HG02938 (cell line): ENCODE measurements at regions not wholly inside any gene's neighbourhood (a gene's known extent, or its start where the extent isn't known, plus 50 kb on each side); places are given as distances from the start of the nearest gene placed in this dataset.
A peak's percentile ranks its signal among the peaks of the same experiment; 100 is the strongest.

Source experiments
- ATAC-seq: cut with Tn5 transposase; IDR thresholded peaks from one replicate; pipeline ENCODE4 v1.9.1; 2021; ENCODE audit warnings: mild to moderate bottlenecking, moderate library complexity; ENCODE audit not compliant: unreplicated experiment

DNA sequence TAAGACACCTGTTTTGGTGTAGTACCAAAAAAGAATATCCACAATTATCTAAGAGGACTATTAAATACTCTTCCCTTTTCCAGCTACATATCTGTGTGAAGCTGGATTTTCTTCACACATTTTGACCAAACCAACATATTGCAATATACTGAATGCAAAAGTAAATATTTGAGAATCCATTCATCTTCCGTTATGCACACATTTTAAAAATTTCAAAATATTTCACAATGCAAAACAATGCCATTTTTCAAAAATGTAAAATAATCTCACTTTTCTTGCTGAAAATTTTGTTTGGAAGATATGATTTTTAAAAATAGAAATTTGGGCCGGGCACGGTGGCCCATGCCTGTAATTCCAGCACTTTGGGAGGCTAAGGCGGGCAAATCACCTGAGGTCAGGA lies 133.9 kb upstream of the FUT8 start:
- no peak for ATAC-seq

DNA sequence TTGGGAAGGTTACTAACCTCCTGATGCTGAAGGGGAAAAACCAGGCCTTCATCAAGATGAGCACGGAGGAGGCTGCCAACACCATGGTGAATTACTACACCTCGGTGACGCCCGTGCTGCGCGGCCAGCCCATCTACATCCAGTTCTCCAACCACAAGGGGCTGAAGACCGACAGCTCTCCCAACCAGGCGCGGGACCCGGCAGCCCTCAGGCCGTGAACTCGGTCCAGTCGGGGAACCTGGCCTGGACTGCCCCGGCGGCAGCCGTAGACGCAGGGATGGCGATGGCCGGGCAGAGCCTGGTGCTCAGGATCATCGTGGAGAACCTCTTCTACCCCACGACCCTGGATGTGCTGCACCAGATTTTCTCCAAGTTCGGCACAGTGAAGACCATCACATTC lies 133.0 kb upstream of the FUT8 start:
- no peak for ATAC-seq

DNA sequence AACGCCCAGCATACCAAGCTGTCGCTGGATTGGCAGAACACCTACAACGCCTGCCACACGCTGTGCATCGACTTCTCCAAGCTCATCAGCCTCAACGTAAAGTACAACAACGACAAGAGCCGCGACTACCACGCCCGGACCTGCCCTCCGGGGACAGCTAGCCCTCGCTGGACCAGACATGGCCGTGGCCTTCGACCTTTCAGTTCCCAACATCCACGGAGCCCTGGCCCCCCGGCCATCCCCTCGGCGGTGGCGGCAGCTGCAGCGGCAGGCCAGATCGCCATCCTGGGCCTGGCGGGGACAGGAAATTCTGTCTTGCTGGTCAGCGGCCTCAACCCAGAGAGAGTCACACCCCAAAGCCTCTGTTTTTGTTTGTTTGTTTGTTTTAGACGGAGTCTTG lies 132.6 kb upstream of the FUT8 start:
- ATAC-seq, result no peak

DNA sequence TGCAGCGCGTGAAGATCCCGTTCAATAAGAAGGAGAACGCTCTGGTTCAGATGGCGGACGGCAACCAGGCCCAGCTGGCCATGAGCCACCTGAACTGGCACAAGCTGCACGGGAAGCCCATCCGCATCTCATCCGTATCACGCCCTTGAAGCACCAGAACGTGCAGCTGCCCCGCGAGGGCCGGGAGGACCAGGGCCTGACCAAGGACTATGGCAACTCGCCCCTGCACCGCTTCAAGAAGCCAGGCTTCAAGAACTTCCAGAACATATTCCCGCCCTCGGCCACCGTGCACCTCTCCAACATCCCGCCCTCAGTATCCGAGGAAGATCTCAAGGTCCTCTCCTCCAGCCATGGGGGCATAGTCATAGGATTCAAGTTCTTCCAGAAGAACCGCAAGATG lies 131.9 kb upstream of the FUT8 start:
- ATAC-seq, result no peak

DNA sequence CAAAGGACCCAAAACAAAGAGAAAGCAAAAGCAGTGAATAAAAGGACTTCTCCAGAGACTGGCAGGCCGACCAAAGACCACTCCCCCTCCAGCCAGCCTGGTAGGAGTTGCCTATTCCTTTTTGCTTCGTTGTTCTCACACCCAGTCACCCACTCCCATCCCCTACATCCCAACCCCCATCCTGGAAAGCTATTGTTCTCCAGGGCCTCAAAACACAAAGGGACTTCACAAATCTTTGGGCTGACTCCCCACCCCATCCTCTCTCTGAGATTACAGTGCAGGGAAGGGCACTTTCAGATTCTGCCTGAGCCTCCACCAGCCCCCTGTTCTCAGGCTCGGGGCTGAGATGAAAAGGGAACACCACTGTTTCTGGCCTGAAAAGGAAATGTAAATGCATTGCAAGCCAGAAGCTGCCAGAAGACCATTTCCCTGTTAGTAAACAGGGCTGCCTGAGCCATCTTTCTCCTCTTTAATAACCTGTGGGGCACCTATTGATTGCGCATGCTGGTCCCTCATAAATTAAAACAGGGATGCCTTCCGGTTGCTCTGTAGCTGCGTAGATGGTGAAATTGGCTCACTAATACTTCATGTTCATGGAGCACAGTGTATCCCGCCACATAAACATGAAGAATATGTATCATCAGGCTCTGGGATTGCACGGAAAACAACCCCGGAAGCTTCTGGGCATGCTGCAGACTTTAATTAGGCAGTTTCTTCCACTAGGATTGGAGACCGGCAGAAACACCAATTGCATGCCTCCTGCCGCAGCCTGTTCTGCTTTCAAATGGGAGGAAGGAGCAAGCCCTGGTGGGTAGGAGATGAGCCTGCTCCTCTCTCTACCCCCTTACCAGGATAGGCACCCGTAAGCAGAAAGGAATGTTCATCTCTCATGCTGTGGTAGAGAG lies 130.3 kb upstream of the FUT8 start:
- no peak for ATAC-seq

DNA sequence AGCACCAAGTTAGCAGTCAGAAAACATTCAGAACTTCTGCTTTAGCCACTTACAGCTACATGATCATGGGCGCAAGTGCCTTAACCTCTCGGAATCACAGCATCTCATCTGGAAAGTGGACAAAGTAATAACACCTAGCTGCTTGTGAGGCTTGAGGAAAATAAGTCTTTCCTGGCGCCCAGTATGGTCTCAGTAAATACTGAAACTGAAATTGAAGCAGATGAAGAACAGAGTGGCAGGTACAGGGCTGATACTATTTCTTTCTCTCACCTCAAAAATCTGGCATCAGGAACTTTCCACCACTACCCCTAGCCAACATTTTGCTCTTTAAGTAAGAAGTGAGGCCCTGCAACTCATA lies 129.7 kb upstream of the FUT8 start:
- ATAC-seq, result no peak

DNA sequence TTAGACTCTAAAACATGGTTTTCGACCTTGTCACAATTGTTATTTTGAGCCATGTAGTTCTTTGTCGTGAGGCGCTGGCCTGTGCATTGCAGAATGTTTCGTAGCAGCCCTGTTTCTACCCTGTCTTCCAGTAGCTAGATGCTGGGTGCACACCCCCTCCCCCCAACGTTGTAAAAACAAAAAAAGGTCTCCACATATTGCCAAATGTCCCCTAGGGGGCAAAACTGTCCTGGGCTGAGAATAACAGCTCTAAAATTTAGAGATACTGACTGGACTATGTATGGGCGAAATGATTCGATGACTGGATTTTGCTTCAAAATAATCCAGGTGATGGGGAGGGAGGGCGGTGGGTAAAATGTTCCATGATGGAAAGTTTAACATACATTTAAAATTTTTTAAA lies 126.1 kb upstream of the FUT8 start:
- no peak for ATAC-seq

DNA sequence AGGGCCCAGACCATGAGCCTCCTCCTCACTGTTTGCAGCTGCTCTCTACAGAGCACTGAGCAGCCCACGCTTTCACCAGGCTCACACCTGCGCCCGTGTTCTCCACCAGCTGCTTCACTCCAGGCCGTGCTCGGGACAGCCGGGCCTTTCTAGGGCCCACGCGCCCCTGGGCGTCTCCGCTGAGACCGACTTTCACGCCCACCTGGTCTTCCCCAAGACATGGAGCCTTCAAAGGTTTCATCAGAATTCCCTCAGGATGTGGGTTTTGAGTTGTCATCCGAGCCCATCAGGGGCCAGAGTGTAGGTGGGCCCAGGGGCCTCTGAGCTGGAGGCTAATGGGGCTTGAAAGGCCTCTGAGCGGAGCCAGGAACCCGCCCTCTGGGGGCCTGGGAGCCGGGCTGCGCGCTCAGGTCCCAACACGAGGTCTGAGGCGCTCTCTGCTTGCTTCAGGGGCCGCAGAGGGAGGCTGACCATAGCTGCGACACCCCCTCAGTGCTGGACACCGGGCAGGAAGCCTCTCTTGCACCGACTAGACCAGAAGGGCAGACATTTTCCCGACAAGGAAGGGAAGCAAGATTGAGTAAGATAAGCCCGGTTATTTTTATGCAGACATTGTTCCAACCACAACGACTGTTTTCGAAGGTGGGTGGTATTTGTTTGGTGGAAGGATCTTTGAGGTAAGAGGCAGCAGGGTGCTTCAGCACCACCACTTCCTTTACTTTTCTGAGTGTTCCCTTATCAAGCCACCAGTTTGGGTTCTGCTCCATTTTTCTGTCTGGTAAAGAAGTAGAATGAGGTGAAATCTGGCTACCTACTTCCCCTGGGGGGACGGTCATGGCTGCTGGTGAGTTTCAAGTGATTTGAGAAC lies 125.0 kb upstream of the FUT8 start:
- ATAC-seq, result peak; percentile 58

DNA sequence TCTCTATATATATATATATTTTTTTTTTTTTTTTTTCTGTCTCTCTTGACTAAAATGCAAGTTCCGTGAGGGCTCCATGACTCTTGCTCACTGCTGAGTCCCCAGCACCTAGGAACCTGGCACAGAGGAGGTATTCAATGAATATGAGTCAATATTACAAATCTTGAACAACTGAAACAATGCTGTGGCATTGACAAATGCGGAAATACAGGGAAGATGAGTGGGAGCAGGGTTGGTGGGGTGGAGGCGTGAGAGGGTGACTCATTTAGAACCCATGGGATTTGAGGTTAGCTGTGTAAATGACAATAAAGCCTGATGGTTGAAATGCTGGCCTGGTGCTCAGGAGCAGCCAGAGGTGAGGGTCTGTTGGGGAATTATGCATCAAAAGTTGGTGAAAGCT lies 121.7 kb upstream of the FUT8 start:
- ATAC-seq, result no peak

DNA sequence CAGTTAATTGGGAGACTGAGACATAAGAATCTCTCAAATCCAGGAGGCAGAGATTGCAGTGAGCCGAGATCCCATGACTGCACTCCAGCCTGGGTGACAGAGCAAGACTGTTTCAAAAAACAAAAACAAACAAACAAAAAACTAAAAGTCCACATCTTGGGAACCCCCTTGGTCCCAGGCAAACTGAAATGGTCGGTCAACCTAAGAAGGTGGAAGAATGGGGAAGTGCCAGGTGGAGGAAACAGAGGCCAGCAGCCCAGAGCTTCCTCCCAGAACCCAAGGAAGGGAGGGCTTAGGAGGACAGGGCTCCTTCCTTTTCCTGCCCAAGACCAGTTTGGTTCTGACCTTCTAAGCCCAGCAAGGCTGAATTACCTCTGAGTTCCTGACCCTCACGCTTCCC lies 121.0 kb upstream of the FUT8 start:
- ATAC-seq, result no peak

DNA sequence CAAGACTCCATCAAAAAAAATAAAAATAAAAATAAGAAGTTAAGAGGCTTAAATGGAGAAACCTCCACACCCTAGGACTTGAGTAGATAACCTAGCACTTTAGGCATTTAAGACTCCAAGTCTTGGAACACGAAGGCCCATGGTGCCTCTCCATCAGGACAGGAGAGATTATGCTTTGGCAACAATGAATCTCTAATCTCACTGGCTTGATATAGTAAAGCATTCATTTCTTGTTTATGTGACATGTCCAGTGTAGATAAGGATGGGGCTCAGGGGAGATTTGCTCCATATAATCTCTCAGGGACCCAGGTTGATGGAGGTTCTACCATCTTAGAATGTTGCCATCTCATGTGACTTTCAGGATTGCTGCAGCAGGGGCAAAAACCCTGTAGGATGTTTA lies 117.7 kb upstream of the FUT8 start:
- ATAC-seq, result no peak

DNA sequence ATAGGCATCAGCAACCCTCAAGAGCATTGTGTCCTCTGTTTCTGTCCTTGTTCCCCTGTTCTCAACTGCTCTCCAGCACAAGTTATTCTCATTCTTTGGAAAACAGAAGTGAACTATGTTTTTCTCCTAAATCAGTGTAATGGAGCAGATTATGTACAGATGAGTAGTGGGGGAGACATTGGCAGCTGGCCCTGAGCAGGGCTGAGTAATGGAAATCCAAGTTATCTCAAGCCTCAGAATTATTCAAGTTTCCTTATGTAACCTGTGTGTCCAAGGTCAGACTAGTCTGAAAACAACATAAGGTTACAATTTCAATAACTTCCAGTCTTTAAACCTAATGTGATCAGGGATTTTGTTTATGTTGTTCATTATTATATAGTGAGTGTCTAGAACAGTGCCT lies 116.1 kb upstream of the FUT8 start:
- ATAC-seq, result no peak

DNA sequence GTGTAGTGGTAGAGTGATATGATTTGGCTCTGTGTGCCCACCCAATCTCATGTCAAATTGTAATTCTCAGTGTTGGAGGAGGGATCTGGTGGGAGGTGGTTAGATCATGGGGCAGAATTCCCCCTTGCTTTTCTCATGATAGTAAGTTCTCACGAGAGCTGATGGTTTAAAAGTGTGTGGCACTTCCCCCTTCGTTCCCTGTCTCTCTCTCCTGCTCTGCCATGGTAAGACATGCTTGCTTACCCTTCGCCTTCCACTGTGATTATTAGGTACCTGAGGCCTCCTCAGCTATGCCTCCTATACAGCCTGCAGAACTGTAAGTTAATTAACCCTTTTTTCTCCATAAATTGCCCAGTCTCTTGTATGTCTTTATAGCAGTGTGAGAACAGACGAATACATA lies 115.7 kb upstream of the FUT8 start:
- no peak for ATAC-seq

DNA sequence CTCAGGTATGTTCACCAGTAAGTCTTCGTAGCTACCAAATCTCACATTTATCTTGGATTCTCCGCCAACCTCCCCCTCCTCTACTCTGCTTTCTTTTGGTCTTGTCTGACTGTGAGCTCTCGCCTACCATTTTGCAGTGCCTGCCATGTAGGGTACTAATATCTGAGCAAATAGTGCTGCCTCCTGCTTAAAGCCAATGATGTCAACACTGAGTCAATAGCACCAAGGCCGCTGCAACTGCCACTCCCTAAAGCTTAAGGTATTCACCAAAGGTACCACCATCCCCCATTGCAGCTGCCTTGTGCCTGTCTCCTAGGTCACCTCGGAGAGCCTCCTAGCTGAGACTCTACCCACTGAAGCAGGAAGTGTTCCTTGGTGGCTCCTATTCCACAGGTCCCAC lies 114.8 kb upstream of the FUT8 start:
- no peak for ATAC-seq

DNA sequence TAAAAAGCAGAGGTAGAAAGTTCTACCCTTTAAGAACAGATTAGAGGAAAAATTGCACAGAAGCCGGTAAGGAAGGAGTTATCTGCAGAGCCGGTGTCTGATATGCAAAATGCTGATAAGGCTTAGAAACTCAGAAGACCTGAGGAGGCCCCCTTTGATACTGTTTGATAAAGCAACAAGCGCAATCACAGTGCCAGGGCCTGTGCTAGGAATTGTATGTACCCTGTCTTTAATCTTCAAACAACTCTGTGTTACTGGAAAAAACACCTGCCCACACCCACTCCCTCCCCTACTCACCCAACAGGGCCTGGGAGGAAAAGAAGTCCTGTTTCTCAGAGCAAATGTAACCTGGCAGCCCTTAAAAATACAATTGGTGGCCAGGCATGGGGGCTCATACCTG lies 112.7 kb upstream of the FUT8 start:
- no peak for ATAC-seq

DNA sequence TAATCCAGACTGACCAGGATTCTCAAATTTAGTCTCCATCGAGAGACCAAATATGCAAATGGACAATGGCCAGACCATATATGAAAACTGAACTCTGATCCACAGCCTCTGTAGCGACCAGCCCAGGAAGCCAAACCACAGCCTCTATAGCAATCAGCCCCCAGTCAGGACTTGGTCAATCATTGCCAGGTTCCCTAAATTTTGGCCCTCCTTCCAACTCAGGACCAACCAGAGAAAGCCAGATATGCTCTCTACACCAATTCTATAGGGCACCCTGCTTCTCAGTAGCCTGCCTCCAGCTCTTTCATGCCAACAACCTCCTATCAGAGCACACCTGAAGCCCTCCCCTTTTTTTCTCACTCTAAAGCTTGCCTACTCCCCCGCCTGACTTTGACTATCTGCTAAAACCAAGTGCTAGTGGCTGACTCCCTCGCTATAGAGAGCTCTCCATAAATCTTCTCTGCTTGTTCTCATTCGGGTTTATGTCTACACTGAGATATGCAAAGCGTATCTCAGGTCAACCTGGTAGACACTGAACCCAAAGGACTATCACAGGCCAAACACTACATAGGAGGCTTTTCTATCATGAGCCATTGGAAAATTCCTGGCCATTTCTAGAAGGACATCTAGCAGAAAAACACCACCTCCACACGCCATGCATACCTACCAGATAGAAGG lies 110.5 kb upstream of the FUT8 start:
- peak; percentile 53 for ATAC-seq

DNA sequence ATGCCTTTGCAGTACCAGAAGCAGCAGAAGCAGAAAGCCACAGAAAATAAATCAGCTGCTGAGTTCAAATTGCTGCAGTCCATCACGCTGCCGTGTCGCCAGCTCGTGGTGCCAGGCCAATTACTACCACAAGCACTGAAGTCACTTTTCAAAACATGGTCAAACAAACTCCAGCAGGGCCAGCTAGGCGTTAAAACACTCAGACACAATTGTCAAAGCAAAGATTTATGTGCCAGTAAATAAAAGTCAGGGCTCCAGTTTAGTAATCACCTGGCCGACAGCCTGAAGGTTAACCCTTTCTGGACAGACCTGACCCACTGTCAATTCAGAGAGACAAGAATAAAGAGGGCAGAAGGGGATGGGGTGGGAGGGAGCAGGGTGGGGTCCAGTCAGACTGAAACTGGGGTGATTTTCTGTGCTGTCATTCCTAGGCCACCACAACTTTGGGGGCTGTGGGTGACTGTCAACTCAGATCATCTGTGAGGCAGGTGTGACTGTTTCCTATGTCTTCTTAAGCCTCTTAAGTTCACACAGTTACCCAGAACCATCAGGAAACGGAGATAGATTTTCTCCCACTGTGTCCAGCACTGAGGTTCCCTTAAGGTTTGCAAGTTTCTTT lies 109.8 kb upstream of the FUT8 start:
- peak; percentile 47 for ATAC-seq

DNA sequence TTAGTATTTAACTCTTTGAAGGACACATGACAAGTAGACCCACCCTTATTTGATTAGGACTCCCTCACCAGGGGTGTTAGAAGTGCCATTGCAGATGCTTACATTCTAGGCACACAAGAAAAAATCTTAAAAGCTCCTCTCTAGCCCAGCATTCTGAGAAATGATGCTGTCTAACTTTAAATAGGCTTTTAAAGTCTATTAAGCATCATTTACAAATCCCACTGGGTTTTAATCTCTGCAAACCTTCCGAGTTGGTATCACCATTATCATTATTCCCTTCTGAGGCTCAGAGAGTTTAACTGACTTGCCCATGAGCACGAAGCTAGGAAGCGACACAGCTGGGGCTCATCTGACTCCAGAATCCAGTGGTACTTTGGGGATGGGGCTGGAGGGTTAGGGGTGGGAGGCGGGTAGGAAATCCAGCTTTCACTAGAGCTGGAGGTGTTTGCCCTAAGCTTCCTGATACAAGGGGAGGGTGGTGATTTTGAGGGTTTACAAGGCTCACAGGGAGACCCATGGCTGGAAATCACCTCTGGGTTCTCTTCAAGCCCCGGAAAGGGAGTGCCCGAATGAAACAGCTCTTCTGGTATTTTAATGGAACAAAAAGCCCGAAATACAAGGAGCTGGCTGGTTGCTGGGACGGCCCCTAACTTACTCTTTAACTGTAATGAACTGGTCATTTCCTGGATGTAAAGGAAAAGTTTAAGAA lies 109.2 kb upstream of the FUT8 start:
- ATAC-seq, result no peak

DNA sequence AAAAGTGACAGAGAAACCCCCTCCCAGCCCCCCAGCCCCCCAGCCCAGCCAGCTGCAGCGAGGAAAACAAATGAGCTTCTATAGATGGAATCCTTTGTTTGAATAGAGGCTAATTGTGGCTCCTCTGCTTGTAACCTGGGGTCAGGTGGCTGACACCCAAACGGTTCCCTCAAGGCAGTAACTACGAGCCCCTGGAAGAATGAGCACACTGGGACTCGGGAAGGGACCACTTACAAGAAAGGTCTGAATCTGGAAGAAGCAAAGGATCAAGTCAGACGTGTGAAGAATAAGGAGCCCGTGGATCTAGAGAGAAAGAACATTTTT lies 108.7 kb upstream of the FUT8 start:
- ATAC-seq, result no peak

DNA sequence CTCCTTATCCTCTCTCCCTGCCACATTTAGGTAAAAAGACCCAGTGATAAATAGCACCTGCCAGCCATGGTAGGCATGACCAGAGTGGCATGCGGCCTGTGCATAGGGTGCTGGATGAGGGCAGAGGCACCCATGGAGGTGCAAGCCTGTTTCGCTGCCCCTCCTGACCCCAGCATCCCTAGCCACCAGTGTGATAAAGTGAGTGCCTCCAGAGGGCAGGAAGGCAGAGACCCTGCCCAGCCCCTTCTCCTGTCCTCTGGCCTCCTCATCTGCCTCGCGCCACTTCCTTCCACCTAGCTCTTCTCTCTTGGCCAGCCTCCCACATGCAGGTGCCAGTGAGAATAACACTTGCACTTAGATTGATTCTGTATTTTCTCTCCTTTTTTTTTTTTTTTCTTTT lies 108.3 kb upstream of the FUT8 start:
- ATAC-seq, result no peak

DNA sequence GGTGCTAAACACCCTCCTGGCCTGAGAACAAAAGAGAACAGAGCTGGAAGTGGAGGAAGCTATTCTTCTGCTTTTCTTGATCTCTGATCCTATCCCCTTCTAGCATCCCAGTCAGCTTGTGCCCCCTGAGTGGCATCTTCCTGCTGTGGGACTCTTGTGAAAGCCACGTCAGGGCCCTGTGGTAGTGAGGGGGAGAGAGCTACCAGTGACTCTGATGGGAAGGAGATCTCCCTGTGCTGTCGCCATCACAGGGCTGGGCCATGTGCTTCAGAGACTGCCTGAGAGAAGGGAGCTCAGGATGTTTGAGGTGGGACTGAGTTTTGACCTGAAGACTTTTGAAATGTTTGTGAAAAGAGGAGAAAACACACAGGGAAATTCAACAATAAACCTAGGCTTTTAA lies 107.6 kb upstream of the FUT8 start:
- ATAC-seq, result no peak
